Middle frontal gyrus (tissue), 1 donor: ENCODE measurements at regions not wholly inside any gene's neighbourhood (a gene's known extent, or its start where the extent isn't known, plus 50 kb on each side); places are given as distances from the start of the nearest gene placed in this dataset.

ENCODE experiments used
- DNase-seq: peaks from one replicate; pipeline ENCODE4 v3.0.0-alpha.2; 2015; ENCODE audit warnings: low spot score; ENCODE audit errors: extremely low spot score

- DNase-seq, result no peak
Measured at GRCh38 chr12:116381240-116381743, 103.8 kb upstream of the MED13L start.

- no peak for DNase-seq
Measured at GRCh38 chr12:116381744-116382685, 104.5 kb upstream of the MED13L start.

GRCh38 chr12:116382686-116383530 lies 105.4 kb upstream of the MED13L start:
- DNase-seq, result no peak

GRCh38 chr12:116384175-116384574 lies 106.7 kb upstream of the MED13L start:
- DNase-seq, result no peak

GRCh38 chr12:116384691-116385485 lies 107.4 kb upstream of the MED13L start:
- DNase-seq, result no peak

GRCh38 chr12:116385486-116386217 lies 108.2 kb upstream of the MED13L start:
- no peak for DNase-seq

GRCh38 chr12:116389326-116389725 lies 111.8 kb upstream of the MED13L start:
- no peak for DNase-seq

GRCh38 chr12:116389990-116390389 lies 112.5 kb upstream of the MED13L start:
- no peak for DNase-seq

- no peak for DNase-seq
Measured at GRCh38 chr12:116390401-116391335, 113.2 kb upstream of the MED13L start.

GRCh38 chr12:116391501-116391900 lies 114.0 kb upstream of the MED13L start:
- DNase-seq, result no peak

- no peak for DNase-seq
Measured at GRCh38 chr12:116392061-116392460, 114.6 kb upstream of the MED13L start.

GRCh38 chr12:116393255-116393654 lies 115.8 kb upstream of the MED13L start:
- DNase-seq, result no peak

- no peak for DNase-seq
Measured at GRCh38 chr12:116393859-116394650, 116.6 kb upstream of the MED13L start.

- DNase-seq, result no peak
Measured at GRCh38 chr12:116395396-116395795, 117.9 kb upstream of the MED13L start.

- DNase-seq, result no peak
Measured at GRCh38 chr12:116397148-116397547, 119.7 kb upstream of the MED13L start.

GRCh38 chr12:116398193-116398592 lies 120.7 kb upstream of the MED13L start:
- DNase-seq, result no peak

GRCh38 chr12:116399055-116399454 lies 121.6 kb upstream of the MED13L start:
- DNase-seq, result no peak

GRCh38 chr12:116400636-116401372 lies 123.3 kb upstream of the MED13L start:
- DNase-seq, result no peak
